ENCODE measurements at regions not wholly inside any gene's neighbourhood (a gene's known extent, or its start where the extent isn't known, plus 50 kb on each side); places are given as distances from the start of the nearest gene placed in this dataset.
A peak's percentile ranks its signal among the peaks of the same experiment; 100 is the strongest.

DNA sequence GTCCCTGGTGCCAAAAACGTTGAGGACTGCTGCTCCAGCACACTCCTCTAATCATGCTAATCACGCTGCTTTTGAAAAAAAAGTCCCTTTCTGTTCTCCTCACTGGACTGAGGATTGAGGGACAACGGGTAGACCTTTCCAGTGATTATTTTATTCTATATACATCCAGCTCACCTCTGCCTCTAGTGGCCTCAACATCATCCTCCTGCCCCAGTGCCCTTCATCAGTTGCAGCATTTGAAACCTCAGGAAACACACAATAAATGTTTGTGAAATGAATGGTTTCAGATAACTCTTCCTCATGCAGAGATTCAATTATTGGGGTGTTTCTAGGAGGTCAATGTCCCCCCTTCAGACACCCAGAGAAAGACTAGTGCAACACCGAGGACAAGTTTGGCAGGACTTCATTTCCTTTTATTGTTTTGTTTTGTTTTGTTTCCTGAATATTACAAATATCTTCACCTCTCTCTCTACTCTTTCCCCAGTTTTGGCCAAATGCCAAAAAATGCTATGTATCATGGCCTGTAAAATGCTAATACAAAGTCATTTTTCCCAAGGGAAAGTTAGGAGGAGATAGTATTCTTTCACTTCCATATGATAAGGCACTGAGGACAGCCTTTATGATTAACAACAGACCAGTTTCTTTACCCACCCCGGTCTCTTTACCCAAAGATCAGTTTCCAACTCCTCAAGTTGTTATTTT is 460.1 kb upstream of the SLIT2 start:
- Histone ChIP-seq H4K20me1 (ENCODE audit: insufficient read depth, low read length) (no peaks in the 10 kb centered on the region), H3K4me1 (ENCODE audit: insufficient read depth, low read length) (no peaks in the 10 kb centered on the region), H3K4me3 (replicated peaks in 1 of 3; ENCODE audit: insufficient read depth in 1 of 3, low read depth in 2 of 3, low read length in 3 of 3) (no peak overlapping the region), H3K36me3 (replicated peaks in 1 of 2; ENCODE audit: control insufficient read depth in 1 of 2, insufficient read depth in 2 of 2, low read length in 2 of 2) (no peaks in the 10 kb centered on the region), H3K4me2 (ENCODE audit: low read depth, low read length) (no peak overlapping the region), H3K27ac (ENCODE audit: extremely low read length, insufficient read depth, low read length) (no peak overlapping the region), H3K9me3 (ENCODE audit: low read length) (peaks cover 87% of the 10 kb centered on the region), H3K27me3 (ENCODE audit: control insufficient read depth in 1 of 2, insufficient read depth in 2 of 2, low read length in 2 of 2) (no peaks in the 10 kb centered on the region), H3K9ac (ENCODE audit: insufficient read depth, low read depth, low read length) (no peak overlapping the region), H3K79me2 (ENCODE audit: insufficient read depth, low read length) (no peaks in the 10 kb centered on the region), H2AFZ (ENCODE audit: low read length) (no peak overlapping the region)
- ChIA-PET POLR2A (no interaction called here), CTCF (ENCODE audit: low intra/inter-chr PET ratio, low total read pairs) (no interaction called here)
- FAIRE-seq, result no peak
- in situ Hi-C loops (cut with HindIII; ENCODE audit: extremely low pct_ligation_motif_present, low pct_unique_long_range_greater_than_20kb) (no loop called here), intact Hi-C loops (cut with micrococcal nuclease; ENCODE audit: unreplicated experiment) (no loop called here)
- TF ChIP-seq CREM (IDR thresholded peaks at IDR 0.05) (no peak), CREM (CRISPR knock-in tag; IDR thresholded peaks at IDR 0.05) (no peak), LCORL (IDR thresholded peaks at IDR 0.05) (peak; percentile 39; the same call in 1 of the 2 replicates), LCORL (CRISPR knock-in tag; IDR thresholded peaks at IDR 0.05) (no peak)
- no peak for DNase-seq (ENCODE audit: low spot score)
- no peak for ATAC-seq
- WGBS (ENCODE audit: low lambda C conversion rate), result 1% methylated on average over 5 of the region's 5 CpGs
- BruUV-seq (replicated peaks), result no TSS peak

- Histone ChIP-seq H3K79me2 (ENCODE audit: insufficient read depth, low read length) (no peaks in the 10 kb centered on the region), H3K4me2 (ENCODE audit: low read depth, low read length) (no peak overlapping the region), H3K9me3 (ENCODE audit: low read length) (peaks cover 73% of the 10 kb centered on the region), H4K20me1 (ENCODE audit: insufficient read depth, low read length) (no peaks in the 10 kb centered on the region), H3K9ac (ENCODE audit: insufficient read depth, low read depth, low read length) (no peak overlapping the region), H2AFZ (ENCODE audit: low read length) (no peak overlapping the region), H3K4me3 (replicated peaks in 1 of 3; ENCODE audit: insufficient read depth in 1 of 3, low read depth in 2 of 3, low read length in 3 of 3) (no peak overlapping the region), H3K4me1 (ENCODE audit: insufficient read depth, low read length) (no peaks in the 10 kb centered on the region), H3K36me3 (replicated peaks in 1 of 2; ENCODE audit: control insufficient read depth in 1 of 2, insufficient read depth in 2 of 2, low read length in 2 of 2) (no peaks in the 10 kb centered on the region), H3K27me3 (ENCODE audit: control insufficient read depth in 1 of 2, insufficient read depth in 2 of 2, low read length in 2 of 2) (no peaks in the 10 kb centered on the region), H3K27ac (ENCODE audit: extremely low read length, insufficient read depth, low read length) (no peak overlapping the region)
- no TSS peak for BruUV-seq (replicated peaks)
- ChIA-PET CTCF (ENCODE audit: low intra/inter-chr PET ratio, low total read pairs) (no interaction called here), POLR2A (no interaction called here)
- DNase-seq (ENCODE audit: low spot score), result no peak
- intact Hi-C loops (cut with micrococcal nuclease; ENCODE audit: unreplicated experiment) (no loop called here), in situ Hi-C loops (cut with HindIII; ENCODE audit: extremely low pct_ligation_motif_present, low pct_unique_long_range_greater_than_20kb) (no loop called here)
- ATAC-seq, result no peak
- no peak for FAIRE-seq
- WGBS (ENCODE audit: low lambda C conversion rate), result 0% methylated on average over 1 of the region's 1 CpG
- TF ChIP-seq FOSL1 (CRISPR knock-in tag; IDR thresholded peaks at IDR 0.05; ENCODE audit: borderline replicate concordance) (no peak), MATR3 (CRISPR knock-in tag; IDR thresholded peaks at IDR 0.05) (no peak), ZMYM2 (CRISPR knock-in tag; IDR thresholded peaks at IDR 0.05) (no peak), ZFP36L2 (CRISPR knock-in tag; IDR thresholded peaks at IDR 0.05) (no peak), RCOR2 (CRISPR knock-in tag; IDR thresholded peaks at IDR 0.05) (no peak), REST (IDR thresholded peaks at IDR 0.05; ENCODE audit: borderline replicate concordance in 1 of 2, low read depth in 1 of 2, low read length in 2 of 2) (no peak)
- TF ChIP-seq, protein P1, sequence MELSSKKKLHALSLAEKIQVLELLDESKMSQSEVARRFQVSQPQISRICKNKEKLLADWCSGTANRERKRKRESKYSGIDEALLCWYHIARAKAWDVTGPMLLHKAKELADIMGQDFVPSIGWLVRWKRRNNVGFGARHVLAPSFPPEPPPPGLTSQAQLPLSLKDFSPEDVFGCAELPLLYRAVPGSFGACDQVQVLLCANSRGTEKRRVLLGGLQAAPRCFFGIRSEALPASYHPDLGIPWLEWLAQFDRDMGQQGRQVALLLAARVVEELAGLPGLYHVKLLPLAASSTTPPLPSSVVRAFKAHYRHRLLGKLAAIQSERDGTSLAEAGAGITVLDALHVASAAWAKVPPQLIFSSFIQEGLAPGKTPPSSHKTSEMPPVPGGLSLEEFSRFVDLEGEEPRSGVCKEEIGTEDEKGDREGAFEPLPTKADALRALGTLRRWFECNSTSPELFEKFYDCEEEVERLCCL (CRISPR knock-in tag; IDR thresholded peaks at IDR 0.05; ENCODE audit: borderline replicate concordance), result no peak
- TF ChIP-seq, protein P2, sequence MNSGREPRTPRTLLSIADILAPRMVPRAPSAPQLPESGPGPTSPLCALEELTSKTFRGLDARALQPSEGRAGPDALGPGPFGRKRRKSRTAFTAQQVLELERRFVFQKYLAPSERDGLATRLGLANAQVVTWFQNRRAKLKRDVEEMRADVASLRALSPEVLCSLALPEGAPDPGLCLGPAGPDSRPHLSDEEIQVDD (CRISPR knock-in tag; IDR thresholded peaks at IDR 0.05; ENCODE audit: borderline replicate concordance), result no peak
These were observed 465.1 kb upstream of the SLIT2 start for GRCh38 chr4:19786616-19787015.

Measured in HepG2 (cell line).